IPS-15b (cell line): ENCODE measurements at regions not wholly inside any gene's neighbourhood (a gene's known extent, or its start where the extent isn't known, plus 50 kb on each side); places are given as distances from the start of the nearest gene placed in this dataset.

Source experiments
- H3K27me3 ChIP-seq: one replicate; pipeline ENCODE4 v1.6.1; 2013; ENCODE audit warnings: low read length; ENCODE audit not compliant: control insufficient read depth, insufficient read depth
- H3K36me3 ChIP-seq: one replicate; pipeline ENCODE4 v1.6.1; 2013; ENCODE audit warnings: low read length; ENCODE audit not compliant: control insufficient read depth, insufficient read depth
- H3K4me1 ChIP-seq: one replicate; pipeline ENCODE4 v1.6.1; 2013; ENCODE audit warnings: mild to moderate bottlenecking, low read length; ENCODE audit not compliant: control insufficient read depth, insufficient read depth
- H3K4me3 ChIP-seq: one replicate; pipeline ENCODE4 v1.5.1; 2013; ENCODE audit warnings: low read depth, low read length
- H3K9ac ChIP-seq: one replicate; pipeline ENCODE4 v1.6.1; 2013; ENCODE audit warnings: low read depth, mild to moderate bottlenecking, low read length
- H3K9me3 ChIP-seq: one replicate; pipeline ENCODE4 v1.6.1; 2013; ENCODE audit warnings: mild to moderate bottlenecking, low read length; ENCODE audit not compliant: control insufficient read depth, insufficient read depth

DNA sequence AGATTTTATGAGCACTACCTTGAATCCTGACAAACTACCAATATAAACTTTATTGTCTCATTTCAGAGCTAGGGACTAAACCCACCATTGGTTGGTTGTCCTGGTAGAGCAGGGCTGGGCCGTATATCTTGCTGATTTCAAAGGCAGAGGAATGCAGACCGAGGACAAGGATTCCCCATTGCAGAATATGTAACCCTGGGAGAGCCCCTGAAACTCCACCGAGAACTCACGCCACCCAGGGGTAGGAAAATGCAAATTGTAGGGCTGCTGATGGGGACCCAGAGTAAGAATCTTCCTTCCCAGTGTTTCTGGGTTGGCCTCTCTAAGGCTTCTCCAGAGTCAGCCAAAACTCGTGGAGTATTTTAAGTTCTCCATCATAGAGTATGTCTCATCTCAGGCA, 235.3 kb downstream of the ABHD5 start:
- Histone ChIP-seq H3K4me3 (no peak overlapping the region), H3K9ac (no peak overlapping the region), H3K4me1 (peaks cover 15% of the 10 kb centered on the region), H3K36me3 (no peaks in the 10 kb centered on the region), H3K9me3 (no peaks in the 10 kb centered on the region), H3K27me3 (peaks cover 13% of the 10 kb centered on the region)

DNA sequence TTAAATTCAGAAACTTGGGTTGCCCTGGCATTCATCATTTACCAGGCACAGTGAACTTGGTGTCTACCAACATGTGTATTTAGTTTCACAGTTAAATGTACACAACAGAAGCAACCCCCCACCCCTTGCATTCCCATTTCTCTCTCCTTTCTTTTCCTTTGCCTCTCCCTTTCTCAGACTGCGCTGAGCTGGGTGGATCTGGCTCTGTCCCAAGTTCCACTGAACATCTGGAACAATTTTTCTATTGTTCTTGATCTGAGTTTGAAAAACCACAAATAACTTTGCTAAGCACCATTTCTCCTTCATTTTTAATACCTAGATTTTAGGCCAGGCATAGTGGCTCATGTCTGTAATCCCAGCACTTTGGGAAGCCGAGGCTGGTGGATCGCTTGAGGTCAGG, 242.2 kb downstream of the ABHD5 start:
- no peak overlapping the region for H3K9ac ChIP-seq
- no peaks in the 10 kb centered on the region for H3K9me3 ChIP-seq
- H3K4me3 ChIP-seq, result no peak overlapping the region
- H3K4me1 ChIP-seq, result no peaks in the 10 kb centered on the region
- H3K27me3 ChIP-seq, result no peaks in the 10 kb centered on the region
- H3K36me3 ChIP-seq, result no peaks in the 10 kb centered on the region

DNA sequence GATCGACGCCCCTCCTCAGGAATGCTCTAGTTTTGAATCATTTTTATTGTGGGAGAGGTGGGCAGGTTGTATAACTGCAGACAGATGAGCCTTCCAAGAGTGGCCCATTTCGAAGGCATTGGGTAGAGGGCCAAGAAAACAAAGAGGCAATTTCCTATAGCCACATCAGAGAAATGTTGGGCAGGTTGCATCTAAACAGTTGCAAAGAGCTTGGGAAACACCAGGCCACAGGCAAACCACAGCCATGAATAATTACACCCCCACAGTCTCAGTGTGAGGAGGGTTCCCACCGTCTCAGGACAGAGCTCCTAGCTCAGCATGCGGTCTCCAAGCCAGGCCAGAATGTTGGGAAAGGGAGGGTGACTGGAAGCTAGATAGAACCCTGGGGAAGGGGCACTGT, 257.3 kb downstream of the ABHD5 start:
- no peaks in the 10 kb centered on the region for H3K27me3 ChIP-seq
- no peak overlapping the region for H3K9ac ChIP-seq
- H3K4me1 ChIP-seq, result no peaks in the 10 kb centered on the region
- no peaks in the 10 kb centered on the region for H3K36me3 ChIP-seq
- no peaks in the 10 kb centered on the region for H3K9me3 ChIP-seq
- H3K4me3 ChIP-seq, result no peak overlapping the region

DNA sequence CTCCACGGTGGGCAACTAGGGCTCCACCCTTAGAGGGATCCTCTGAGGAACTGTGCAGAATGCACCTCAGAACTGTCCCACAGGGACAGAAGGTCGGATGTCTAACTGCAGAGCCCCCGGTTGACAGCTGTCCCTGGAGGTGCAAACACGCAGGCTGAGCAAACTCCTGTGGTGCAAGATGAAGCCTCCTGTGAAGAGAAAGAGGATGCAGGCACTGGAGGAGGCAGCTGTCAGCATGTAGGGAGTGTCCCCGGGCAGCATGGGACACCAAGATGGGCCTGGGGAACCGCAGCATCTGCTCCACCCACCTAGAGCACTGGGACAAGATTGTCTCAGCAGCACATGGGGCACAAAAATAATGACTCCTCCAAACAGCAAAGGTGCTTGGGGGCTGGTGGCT, 258.9 kb downstream of the ABHD5 start:
- Histone ChIP-seq H3K36me3 (no peaks in the 10 kb centered on the region), H3K9me3 (no peaks in the 10 kb centered on the region), H3K27me3 (no peaks in the 10 kb centered on the region), H3K9ac (no peak overlapping the region), H3K4me3 (no peak overlapping the region), H3K4me1 (no peaks in the 10 kb centered on the region)

DNA sequence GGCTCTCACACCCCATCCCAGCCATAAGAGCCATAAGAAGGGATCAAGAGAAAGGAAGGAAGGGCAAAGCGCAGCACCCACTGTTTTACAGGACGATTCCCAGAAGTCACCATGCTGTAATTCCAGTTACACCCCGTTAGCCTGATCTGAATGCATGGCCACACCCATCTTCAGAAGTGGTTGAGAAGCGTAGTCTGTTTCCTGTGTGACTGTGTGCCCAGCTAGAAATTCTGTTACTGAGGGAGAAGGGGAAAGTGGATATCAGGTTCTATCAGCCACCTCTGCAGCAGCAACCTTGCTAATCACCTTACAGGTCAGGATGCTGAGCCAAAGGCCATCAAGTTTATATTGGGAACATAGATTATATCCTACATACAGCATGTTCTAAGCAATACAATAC, 260.0 kb downstream of the ABHD5 start:
- no peaks in the 10 kb centered on the region for H3K9me3 ChIP-seq
- H3K36me3 ChIP-seq, result no peaks in the 10 kb centered on the region
- H3K4me1 ChIP-seq, result no peaks in the 10 kb centered on the region
- no peak overlapping the region for H3K9ac ChIP-seq
- H3K27me3 ChIP-seq, result no peaks in the 10 kb centered on the region
- no peak overlapping the region for H3K4me3 ChIP-seq

DNA sequence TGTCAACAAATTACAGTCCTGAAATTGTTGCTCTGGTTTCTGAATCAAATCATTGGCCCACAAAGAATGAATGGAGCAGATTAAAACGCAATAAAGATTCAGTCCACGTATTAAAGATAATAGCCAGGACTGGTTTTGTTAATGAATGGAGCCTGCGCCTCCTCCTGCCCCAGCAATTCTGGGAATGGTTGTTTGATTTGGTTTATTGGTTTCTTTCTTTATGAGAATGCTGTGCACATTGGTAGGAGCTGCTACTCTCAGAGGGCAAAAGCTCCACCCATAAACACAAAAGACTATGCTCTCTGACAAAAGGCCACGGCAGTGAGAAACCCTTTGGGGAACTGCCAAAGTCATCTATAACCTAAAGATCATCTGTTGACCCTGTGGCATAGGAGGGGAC, 261.1 kb downstream of the ABHD5 start:
- no peaks in the 10 kb centered on the region for H3K36me3 ChIP-seq
- no peak overlapping the region for H3K9ac ChIP-seq
- no peak overlapping the region for H3K4me3 ChIP-seq
- peaks cover 7% of the 10 kb centered on the region for H3K4me1 ChIP-seq
- no peaks in the 10 kb centered on the region for H3K9me3 ChIP-seq
- H3K27me3 ChIP-seq, result no peaks in the 10 kb centered on the region

DNA sequence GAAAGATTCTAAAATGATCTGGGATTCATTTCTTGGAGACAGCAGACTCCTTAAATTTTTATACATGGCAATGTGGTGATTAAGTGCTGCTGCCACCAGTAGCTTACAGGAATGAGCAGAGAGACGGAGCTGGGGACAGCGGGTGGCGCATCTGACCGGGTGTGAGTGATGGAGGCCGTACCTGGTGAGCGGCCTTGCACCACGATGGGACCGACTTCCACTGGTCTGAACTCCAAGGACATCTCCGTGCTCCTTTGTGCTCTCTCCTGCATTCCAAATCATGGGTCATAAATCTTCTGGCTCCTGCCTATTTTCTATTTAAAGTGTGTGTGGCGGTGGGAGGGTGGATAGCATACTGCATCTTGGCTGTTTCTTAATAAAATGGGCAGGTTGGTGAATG, 262.6 kb downstream of the ABHD5 start:
- Histone ChIP-seq H3K9me3 (no peaks in the 10 kb centered on the region), H3K27me3 (no peaks in the 10 kb centered on the region), H3K4me3 (no peak overlapping the region), H3K36me3 (no peaks in the 10 kb centered on the region), H3K9ac (no peak overlapping the region), H3K4me1 (peaks cover 8% of the 10 kb centered on the region)

DNA sequence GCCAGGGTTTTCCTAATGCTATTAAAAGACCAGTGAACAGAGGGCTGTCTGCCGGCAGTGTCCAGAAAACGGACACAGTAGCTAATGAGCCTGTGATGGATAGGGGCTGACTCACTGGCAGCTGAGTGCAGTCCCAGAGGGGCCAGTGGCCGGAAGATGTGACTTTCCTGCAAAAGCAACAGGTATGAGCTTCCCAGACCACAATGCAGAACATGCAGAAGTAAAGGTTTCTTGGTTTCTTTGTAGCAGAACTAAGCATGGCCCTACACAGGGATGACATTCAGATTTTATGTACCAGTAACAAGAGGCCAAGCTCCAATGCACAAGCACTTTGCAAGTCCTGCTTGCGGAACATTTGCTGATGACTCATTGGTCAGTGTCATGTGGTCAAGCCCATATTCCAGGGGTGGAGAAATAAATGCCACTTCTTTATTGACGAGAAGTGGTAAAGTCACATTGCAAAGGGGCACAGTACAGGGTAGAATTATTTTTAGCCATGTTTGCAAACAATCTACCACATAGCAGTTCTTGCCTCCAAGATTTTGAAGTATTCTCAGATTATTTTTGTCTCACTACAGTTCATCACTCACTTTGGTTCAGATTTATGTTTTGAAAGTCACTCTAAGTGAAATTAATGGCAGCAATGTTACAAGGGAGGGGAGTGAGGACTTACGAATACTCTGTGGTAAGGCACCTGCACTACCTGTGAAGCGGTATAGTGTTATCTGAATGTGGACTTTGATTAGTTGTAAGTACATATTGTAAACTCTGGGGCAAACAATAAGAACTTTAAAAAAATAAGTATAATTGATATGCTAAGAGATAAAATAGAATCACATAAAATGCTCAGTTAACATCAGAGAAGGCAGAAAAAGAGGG, 263.3 kb downstream of the ABHD5 start:
- Histone ChIP-seq H3K27me3 (no peaks in the 10 kb centered on the region), H3K36me3 (no peaks in the 10 kb centered on the region), H3K4me1 (peaks cover 8% of the 10 kb centered on the region), H3K9ac (no peak overlapping the region), H3K4me3 (no peak overlapping the region), H3K9me3 (no peaks in the 10 kb centered on the region)

DNA sequence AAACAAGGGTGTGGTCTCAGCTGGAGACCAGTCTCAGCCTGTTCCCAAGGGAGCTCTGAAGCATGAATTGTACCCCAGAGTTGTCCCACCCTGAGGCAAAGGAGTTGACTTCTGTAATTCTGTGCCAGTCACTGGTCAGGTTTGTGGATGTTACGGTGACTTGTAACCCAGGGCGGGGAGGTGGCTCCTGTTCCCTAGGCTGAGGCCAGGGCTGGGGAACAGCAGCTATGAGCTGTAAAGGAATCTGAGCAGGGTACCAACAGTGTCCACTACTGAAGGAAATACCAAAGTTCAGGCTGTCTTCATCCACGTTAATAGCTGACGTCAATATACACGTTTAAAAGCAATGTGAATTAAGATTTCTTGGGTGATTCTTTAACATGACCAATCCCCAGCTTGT, 266.2 kb downstream of the ABHD5 start:
- Histone ChIP-seq H3K27me3 (no peaks in the 10 kb centered on the region), H3K9me3 (no peaks in the 10 kb centered on the region), H3K9ac (no peak overlapping the region), H3K36me3 (no peaks in the 10 kb centered on the region), H3K4me1 (peaks cover 11% of the 10 kb centered on the region), H3K4me3 (no peak overlapping the region)

DNA sequence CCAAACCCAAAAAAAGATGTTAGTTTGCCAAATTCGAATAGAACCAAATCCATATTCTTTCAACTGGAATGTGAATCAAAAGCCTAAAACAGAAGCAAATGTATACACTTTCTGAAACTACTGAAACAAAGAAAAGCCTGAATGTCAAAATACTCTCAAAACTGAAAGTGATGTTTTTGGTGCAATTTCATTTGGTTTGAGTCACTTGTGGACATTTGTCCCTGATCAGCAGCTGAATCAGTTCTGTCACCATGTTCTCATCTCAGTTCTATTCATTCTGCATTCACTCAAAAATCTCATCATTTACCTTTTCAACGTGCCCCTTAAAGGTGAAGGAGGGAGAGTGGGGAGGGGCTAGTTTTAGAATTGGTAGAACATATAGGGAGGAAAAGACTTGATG, 266.8 kb downstream of the ABHD5 start:
- no peaks in the 10 kb centered on the region for H3K9me3 ChIP-seq
- no peak overlapping the region for H3K9ac ChIP-seq
- H3K27me3 ChIP-seq, result no peaks in the 10 kb centered on the region
- H3K4me1 ChIP-seq, result peaks cover 11% of the 10 kb centered on the region
- no peak overlapping the region for H3K4me3 ChIP-seq
- no peaks in the 10 kb centered on the region for H3K36me3 ChIP-seq

DNA sequence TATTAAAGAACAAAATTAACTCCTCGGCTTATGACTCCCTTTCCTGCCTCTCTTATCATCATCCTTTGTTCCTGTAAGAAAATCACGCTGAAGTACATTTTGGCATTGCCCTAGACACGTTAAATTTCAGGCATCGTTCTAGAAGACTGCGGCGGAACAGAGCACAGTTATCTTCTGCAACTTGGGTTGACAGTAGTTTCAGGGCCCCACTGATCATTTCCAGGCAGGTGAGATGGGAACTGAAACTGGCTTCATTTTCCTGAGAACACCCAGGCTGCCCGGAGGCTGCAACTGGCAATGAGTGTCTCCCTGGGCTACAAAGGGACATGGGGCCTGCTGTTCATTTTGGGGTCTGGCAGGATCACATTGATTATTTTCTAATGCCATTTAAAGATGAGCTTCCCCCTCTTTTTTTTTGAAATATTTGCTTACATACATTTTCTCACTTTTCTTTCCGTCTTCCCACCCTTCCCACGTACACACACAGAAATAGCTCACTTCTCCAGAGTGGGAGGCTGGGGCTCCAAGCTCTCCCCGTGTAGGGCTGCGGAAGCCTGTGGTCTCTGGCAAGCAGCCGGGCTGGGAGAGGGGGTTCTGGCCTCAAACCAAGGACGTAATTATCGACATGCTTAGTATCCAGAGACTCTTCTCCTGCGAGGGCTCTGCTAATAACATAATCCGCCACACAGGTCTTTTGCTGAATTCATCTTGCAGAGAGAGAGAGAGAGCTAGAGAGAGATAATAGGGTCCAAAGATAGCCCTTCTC, 267.4 kb downstream of the ABHD5 start:
- no peaks in the 10 kb centered on the region for H3K9me3 ChIP-seq
- H3K27me3 ChIP-seq, result no peaks in the 10 kb centered on the region
- no peaks in the 10 kb centered on the region for H3K36me3 ChIP-seq
- H3K9ac ChIP-seq, result no peak overlapping the region
- peaks cover 11% of the 10 kb centered on the region for H3K4me1 ChIP-seq
- H3K4me3 ChIP-seq, result no peak overlapping the region

DNA sequence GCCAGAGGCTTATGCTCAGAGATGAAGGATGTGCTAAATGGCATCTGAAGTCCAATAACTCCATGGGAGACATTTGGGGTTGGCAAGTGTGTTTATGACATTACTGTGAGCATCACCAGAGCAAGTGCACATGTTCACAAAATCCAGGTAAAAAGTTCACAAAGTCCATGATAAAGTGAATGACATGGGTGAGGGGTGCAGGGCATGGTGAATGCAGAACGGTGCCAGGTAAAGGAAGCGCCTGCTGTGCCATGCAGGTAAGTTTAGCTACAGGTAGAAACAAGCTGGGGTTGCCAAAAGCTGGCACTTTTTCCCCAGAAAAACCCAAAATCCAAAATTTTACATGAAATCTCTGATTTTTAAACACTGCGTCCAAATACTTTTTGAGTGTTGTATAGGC, 268.2 kb downstream of the ABHD5 start:
- Histone ChIP-seq H3K9me3 (no peaks in the 10 kb centered on the region), H3K4me1 (peaks cover 11% of the 10 kb centered on the region), H3K27me3 (no peaks in the 10 kb centered on the region), H3K9ac (no peak overlapping the region), H3K4me3 (no peak overlapping the region), H3K36me3 (no peaks in the 10 kb centered on the region)
